Upper lobe of left lung (tissue), 6 donors: ENCODE measurements at regions not wholly inside any gene's neighbourhood (a gene's known extent, or its start where the extent isn't known, plus 50 kb on each side); places are given as distances from the start of the nearest gene placed in this dataset.
"Not testable (repeated sequence)": the region's sequence is repeated elsewhere in the genome, so short reads cannot be mapped to it uniquely, and the experiment has no call there.

ENCODE experiments used
- ATAC-seq, 2 donors: fragments of 200-7000 bp; cut with Tn5 transposase; one replicate each; pipeline ENCODE4 v1.9.1; 2022; ENCODE audit warnings: mild to moderate bottlenecking in 2 of 2, moderate library complexity in 2 of 2; ENCODE audit not compliant: low FRiP score in 2 of 2
- DNase-seq, 2 donors: peaks; one replicate each; pipeline ENCODE4 v3.0.0-alpha.2; 2019 to 2020
- H3K27ac ChIP-seq, 4 donors: fragments of 200-600 bp; sonication (generic); one replicate each; pipeline ENCODE4 v1.5.1; 2016 to 2019
- H3K27me3 ChIP-seq, 4 donors: fragments of 200-600 bp; sonication (generic); one replicate each; pipeline ENCODE4 v1.5.1; 2017 to 2019
- H3K36me3 ChIP-seq, 4 donors: fragments of 200-600 bp; sonication (generic); one replicate each; pipeline ENCODE4 v1.5.1; 2016 to 2019
- H3K4me1 ChIP-seq, 4 donors: fragments of 200-600 bp; sonication (generic); one replicate each; pipeline ENCODE4 v1.5.1; 2018 to 2019
- H3K4me3 ChIP-seq, 4 donors: fragments of 200-600 bp; sonication (generic); one replicate each; pipeline ENCODE4 v1.5.1; 2017 to 2019; ENCODE audit warnings: mild to moderate bottlenecking in 2 of 4, moderate library complexity in 1 of 4
- H3K9me3 ChIP-seq, 4 donors: fragments of 200-600 bp; sonication (generic); one replicate each; pipeline ENCODE4 v1.5.1; 2018 to 2019
- CTCF ChIP-seq, 6 experiments: fragments of 450-650 bp in 4 of 6; fragments of 200-600 bp in 2 of 6; sonication (generic) in 2 of 6; IDR thresholded peaks; one replicate each; pipeline ENCODE4 v1.5.1; 2016 to 2019; ENCODE audit warnings: antibody characterized with exemption in 6 of 6
- EP300 ChIP-seq, 4 donors: sonication (generic); formaldehyde crosslinking; IDR thresholded peaks; one replicate each; pipeline ENCODE4 v1.5.1; 2017; ENCODE audit warnings: antibody characterized with exemption in 4 of 4, control low read depth in 2 of 4
- POLR2A ChIP-seq, 4 donors: fragments of 450-650 bp; IDR thresholded peaks; one replicate each; pipeline ENCODE4 v1.5.1; 2016 to 2017; ENCODE audit warnings: antibody characterized with exemption in 4 of 4, mild to moderate bottlenecking in 2 of 4
- POLR2AphosphoS5 ChIP-seq, 2 donors: sonication (generic); formaldehyde crosslinking; IDR thresholded peaks; one replicate each; pipeline ENCODE4 v1.5.1; 2017; ENCODE audit warnings: antibody characterized with exemption in 2 of 2
- WGBS, 2 donors: methylation state at CpG; one replicate each; pipeline ENCODE4 v1.1.5; 2017 to 2018; 5-methylcytosine and 5-hydroxymethylcytosine counted together
- donor health status: DM: no; HTN: no; CAD: no; lungs with moderate emphysema.
- donor health status: DM: no; HTN: yes; CAD: no; lungs with severe emphysema.

- Histone ChIP-seq H3K36me3 (no peaks in the 10 kb centered on the region), H3K27ac (no peak overlapping the region), H3K4me3 (no peak overlapping the region), H3K9me3 (peaks cover 0 to 8% (median 0%) of the 10 kb centered on the region in 4 donors), H3K27me3 (no peaks in the 10 kb centered on the region), H3K4me1 (no peaks in the 10 kb centered on the region)
- ATAC-seq = no peak
- TF ChIP-seq EP300 (IDR thresholded peaks at IDR 0.05) (no peak), POLR2AphosphoS5 (IDR thresholded peaks at IDR 0.05) (no peak), POLR2A (IDR thresholded peaks at IDR 0.05) (no peak), CTCF (IDR thresholded peaks at IDR 0.05) (no peak)
- no peak for DNase-seq
Measured at GRCh38 chr3:759106-759505, 333.7 kb upstream of the CNTN6 start.

- not testable (repeated sequence) for H3K4me1 ChIP-seq, H3K9me3 ChIP-seq, ATAC-seq, H3K36me3 ChIP-seq, H3K27me3 ChIP-seq, DNase-seq, H3K27ac ChIP-seq, H3K4me3 ChIP-seq
- WGBS, 2 donors = 82 to 86% methylated on average over 3 of the region's 3 CpGs
Measured at GRCh38 chr3:773433-773832, 319.4 kb upstream of the CNTN6 start.

DNA sequence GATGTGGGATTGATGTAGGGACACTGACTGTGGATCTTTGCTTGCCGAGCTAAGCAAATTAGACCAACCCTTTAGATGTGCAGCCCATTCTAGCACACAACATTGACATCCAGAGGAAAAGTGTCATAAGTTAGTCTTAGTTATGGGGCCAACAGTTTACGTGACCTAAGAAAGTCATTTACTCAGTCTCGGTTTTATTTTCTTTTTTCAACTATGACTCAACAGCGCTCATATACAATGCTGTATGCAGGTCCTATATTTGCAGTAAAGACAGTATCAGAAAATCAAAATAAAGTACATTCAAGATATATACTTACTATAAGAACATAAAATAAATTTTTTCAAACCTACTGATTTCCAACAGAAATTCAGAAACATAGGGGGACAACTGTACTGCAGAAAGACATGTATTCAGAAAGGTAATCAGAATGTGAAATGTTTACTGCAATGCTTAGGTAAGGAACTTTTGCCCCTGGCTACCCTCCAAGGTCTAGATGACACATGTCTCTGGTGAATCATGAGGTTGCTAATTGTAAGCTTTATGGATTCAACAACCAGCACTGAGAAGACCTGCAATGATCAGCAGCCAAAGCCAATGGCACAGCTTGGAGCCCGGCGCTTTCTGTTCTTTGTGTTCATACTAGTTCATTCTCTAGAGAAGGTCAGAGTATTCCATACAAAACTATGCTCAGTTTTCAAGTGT is 317.5 kb upstream of the CNTN6 start:
- no peaks in the 10 kb centered on the region for H3K4me1 ChIP-seq
- no peak for TF ChIP-seq POLR2A (IDR thresholded peaks at IDR 0.05)
- TF ChIP-seq EP300 (IDR thresholded peaks at IDR 0.05) = no peak
- TF ChIP-seq CTCF (IDR thresholded peaks at IDR 0.05) = no peak
- no peak for TF ChIP-seq POLR2AphosphoS5 (IDR thresholded peaks at IDR 0.05)
- H3K4me3 ChIP-seq = no peak overlapping the region
- 90 to 92% methylated on average over 6 of the region's 6 CpGs for WGBS, 2 donors
- ATAC-seq = no peak
- H3K36me3 ChIP-seq = no peaks in the 10 kb centered on the region
- no peaks in the 10 kb centered on the region for H3K9me3 ChIP-seq
- DNase-seq = no peak
- H3K27me3 ChIP-seq = no peaks in the 10 kb centered on the region
- H3K27ac ChIP-seq = no peak overlapping the region

DNA sequence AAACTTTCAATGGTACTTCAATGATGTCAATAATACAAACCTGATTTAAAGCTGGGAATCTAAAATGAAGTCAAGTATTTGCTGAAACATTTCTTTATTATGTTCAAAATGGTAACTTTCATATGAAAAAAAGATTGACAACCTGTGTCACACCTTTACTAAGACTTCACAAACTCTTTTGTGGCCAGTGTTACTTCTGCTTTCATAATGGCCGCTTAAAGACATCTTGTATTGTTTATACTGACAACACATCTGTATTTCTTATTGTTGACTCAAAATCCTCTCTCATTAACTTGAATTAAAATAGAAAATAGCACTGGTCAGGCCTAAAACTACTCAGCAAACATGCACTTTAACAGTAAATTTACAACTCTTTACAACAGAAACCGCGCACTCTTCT is 312.3 kb upstream of the CNTN6 start:
- Histone ChIP-seq H3K9me3 (no peaks in the 10 kb centered on the region), H3K4me1 (no peaks in the 10 kb centered on the region), H3K4me3 (no peak overlapping the region), H3K27ac (no peak overlapping the region), H3K36me3 (no peaks in the 10 kb centered on the region), H3K27me3 (no peaks in the 10 kb centered on the region)
- WGBS, 2 donors = 63 to 93% methylated on average over 3 of the region's 3 CpGs
- ATAC-seq = no peak
- TF ChIP-seq POLR2A (IDR thresholded peaks at IDR 0.05) (no peak), POLR2AphosphoS5 (IDR thresholded peaks at IDR 0.05) (no peak), EP300 (IDR thresholded peaks at IDR 0.05) (no peak), CTCF (IDR thresholded peaks at IDR 0.05) (no peak)
- DNase-seq = no peak

DNA sequence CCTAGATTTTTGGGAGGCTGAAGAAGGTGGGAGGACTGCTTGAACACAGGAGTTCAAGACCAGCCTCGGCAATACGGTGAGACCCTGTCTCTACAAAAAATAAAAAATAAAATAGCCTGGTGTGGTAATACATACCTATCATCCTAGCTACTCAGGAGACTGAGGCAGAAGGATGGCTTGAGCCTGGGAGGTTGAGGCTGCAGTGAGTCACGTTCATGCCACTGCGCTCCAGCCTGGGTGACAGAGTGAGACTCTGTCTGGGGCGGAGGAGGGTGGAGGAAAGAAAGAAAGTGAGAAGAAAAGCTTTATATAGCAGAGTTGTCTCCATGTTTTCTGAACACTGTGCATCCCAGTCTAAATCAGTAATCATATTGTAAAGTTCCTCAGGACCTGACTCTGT is 301.4 kb upstream of the CNTN6 start:
- Histone ChIP-seq H3K4me3 (no peak overlapping the region), H3K36me3 (no peaks in the 10 kb centered on the region), H3K9me3 (no peaks in the 10 kb centered on the region), H3K27ac (no peak overlapping the region), H3K4me1 (no peaks in the 10 kb centered on the region), H3K27me3 (no peaks in the 10 kb centered on the region)
- ATAC-seq = no peak
- no peak for TF ChIP-seq POLR2AphosphoS5 (IDR thresholded peaks at IDR 0.05)
- TF ChIP-seq POLR2A (IDR thresholded peaks at IDR 0.05) = no peak
- TF ChIP-seq CTCF (IDR thresholded peaks at IDR 0.05) = no peak
- TF ChIP-seq EP300 (IDR thresholded peaks at IDR 0.05) = no peak
- WGBS, 2 donors = 87 to 90% methylated on average over 5 of the region's 5 CpGs
- no peak for DNase-seq
